SJCRH30 (cell line): ENCODE measurements at regions not wholly inside any gene's neighbourhood (a gene's known extent, or its start where the extent isn't known, plus 50 kb on each side); places are given as distances from the start of the nearest gene placed in this dataset.
"Not testable (repeated sequence)": the region's sequence is repeated elsewhere in the genome, so short reads cannot be mapped to it uniquely, and the experiment has no call there.

ENCODE experiments used
- DNase-seq, 2 experiments: peaks; one replicate each; pipeline ENCODE4 v3.0.0-alpha.2; 2015 to 2020
- H3K27ac ChIP-seq: fragments of 250-450 bp; sonication (Bioruptor Pico); 2 replicates; pipeline ENCODE4 v1.5.1; 2020; ENCODE audit warnings: mild to moderate bottlenecking, moderate library complexity
- H3K27me3 ChIP-seq: fragments of 250-450 bp; sonication (Bioruptor Pico); 2 replicates; pipeline ENCODE4 v1.5.1; 2020; ENCODE audit warnings: mild to moderate bottlenecking, moderate library complexity
- H3K36me3 ChIP-seq: fragments of 250-450 bp; sonication (Bioruptor Pico); 2 replicates; pipeline ENCODE4 v1.5.1; 2020; ENCODE audit warnings: mild to moderate bottlenecking, moderate library complexity
- H3K4me1 ChIP-seq: fragments of 250-450 bp; sonication (Bioruptor Pico); 2 replicates; pipeline ENCODE4 v1.5.1; 2020; ENCODE audit warnings: mild to moderate bottlenecking, moderate library complexity
- H3K4me3 ChIP-seq: fragments of 250-450 bp; sonication (Bioruptor Pico); 2 replicates; pipeline ENCODE4 v1.5.1; 2020; ENCODE audit warnings: mild to moderate bottlenecking, moderate library complexity
- H3K9me3 ChIP-seq: fragments of 250-450 bp; sonication (Bioruptor Pico); replicated peaks from 2 replicates; pipeline ENCODE4 v1.5.1; 2020; ENCODE audit warnings: mild to moderate bottlenecking, moderate library complexity

- no peak for DNase-seq
- no peaks in the 10 kb centered on the region for H3K9me3 ChIP-seq
- no peaks in the 10 kb centered on the region for H3K36me3 ChIP-seq
- H3K4me3 ChIP-seq = no peak overlapping the region
- H3K27ac ChIP-seq = no peak overlapping the region
- no peaks in the 10 kb centered on the region for H3K27me3 ChIP-seq
- no peaks in the 10 kb centered on the region for H3K4me1 ChIP-seq
Measured at GRCh38 chr6:14477559-14477958, 360.0 kb downstream of the CD83 start.

- H3K9me3 ChIP-seq = no peaks in the 10 kb centered on the region
- DNase-seq = no peak
- H3K4me3 ChIP-seq = no peak overlapping the region
- H3K36me3 ChIP-seq = no peaks in the 10 kb centered on the region
- H3K27ac ChIP-seq = no peak overlapping the region
- H3K27me3 ChIP-seq = no peaks in the 10 kb centered on the region
- H3K4me1 ChIP-seq = no peaks in the 10 kb centered on the region
Measured at GRCh38 chr6:14478381-14479225, 361.0 kb downstream of the CD83 start.

GRCh38 chr6:14481946-14482345 is 364.4 kb downstream of the CD83 start:
- not testable (repeated sequence) for H3K36me3 ChIP-seq, H3K9me3 ChIP-seq, DNase-seq, H3K27me3 ChIP-seq, H3K4me3 ChIP-seq, H3K4me1 ChIP-seq, H3K27ac ChIP-seq

- Histone ChIP-seq H3K27ac (no peak overlapping the region), H3K4me3 (no peak overlapping the region), H3K27me3 (no peaks in the 10 kb centered on the region), H3K4me1 (no peaks in the 10 kb centered on the region), H3K9me3 (no peaks in the 10 kb centered on the region), H3K36me3 (no peaks in the 10 kb centered on the region)
- no peak for DNase-seq
Measured at GRCh38 chr6:14487625-14488024, 370.1 kb downstream of the CD83 start.

GRCh38 chr6:14488180-14488579 is 370.6 kb downstream of the CD83 start:
- no peak for DNase-seq
- no peak overlapping the region for H3K4me3 ChIP-seq
- H3K4me1 ChIP-seq = no peaks in the 10 kb centered on the region
- H3K27ac ChIP-seq = no peak overlapping the region
- no peaks in the 10 kb centered on the region for H3K27me3 ChIP-seq
- H3K36me3 ChIP-seq = no peaks in the 10 kb centered on the region
- H3K9me3 ChIP-seq = no peaks in the 10 kb centered on the region

GRCh38 chr6:14489445-14489844 is 371.9 kb downstream of the CD83 start:
- H3K27me3 ChIP-seq = no peaks in the 10 kb centered on the region
- no peak for DNase-seq
- H3K36me3 ChIP-seq = no peaks in the 10 kb centered on the region
- no peaks in the 10 kb centered on the region for H3K4me1 ChIP-seq
- no peaks in the 10 kb centered on the region for H3K9me3 ChIP-seq
- H3K4me3 ChIP-seq = no peak overlapping the region
- H3K27ac ChIP-seq = no peak overlapping the region

- Histone ChIP-seq H3K4me1 (peaks cover 3% of the 10 kb centered on the region; the same call in 1 of the 2 replicates), H3K27ac (no peak overlapping the region), H3K4me3 (no peak overlapping the region), H3K9me3 (no peaks in the 10 kb centered on the region), H3K27me3 (no peaks in the 10 kb centered on the region), H3K36me3 (no peaks in the 10 kb centered on the region)
- DNase-seq = no peak
Measured at GRCh38 chr6:14498748-14499147, 381.2 kb downstream of the CD83 start.

- Histone ChIP-seq H3K36me3 (no peaks in the 10 kb centered on the region), H3K27ac (no peak overlapping the region), H3K9me3 (no peaks in the 10 kb centered on the region), H3K4me1 (peaks cover 3% of the 10 kb centered on the region; the same call in 1 of the 2 replicates), H3K4me3 (no peak overlapping the region), H3K27me3 (no peaks in the 10 kb centered on the region)
- DNase-seq = no peak
Measured at GRCh38 chr6:14499309-14499708, 381.7 kb downstream of the CD83 start.

- H3K9me3 ChIP-seq = no peaks in the 10 kb centered on the region
- H3K4me1 ChIP-seq = peaks cover 3% of the 10 kb centered on the region; the same call in 1 of the 2 replicates
- no peak overlapping the region for H3K4me3 ChIP-seq
- H3K27ac ChIP-seq = no peak overlapping the region
- peak; percentile 75 to 82 for DNase-seq
- H3K36me3 ChIP-seq = no peaks in the 10 kb centered on the region
- H3K27me3 ChIP-seq = no peaks in the 10 kb centered on the region
Measured at GRCh38 chr6:14499841-14500240, 382.3 kb downstream of the CD83 start.

GRCh38 chr6:14500809-14501208 is 383.2 kb downstream of the CD83 start:
- Histone ChIP-seq H3K4me3 (no peak overlapping the region), H3K4me1 (peaks cover 3% of the 10 kb centered on the region; the same call in 1 of the 2 replicates)

GRCh38 chr6:14501240-14501639 is 383.7 kb downstream of the CD83 start:
- Histone ChIP-seq H3K4me3 (no peak overlapping the region), H3K4me1 (peaks cover 3% of the 10 kb centered on the region; the same call in 1 of the 2 replicates), H3K27ac (no peak overlapping the region), H3K9me3 (no peaks in the 10 kb centered on the region), H3K36me3 (no peaks in the 10 kb centered on the region), H3K27me3 (no peaks in the 10 kb centered on the region)
- DNase-seq = no peak

More at GRCh38 chr6:14500809-14501208, 383.2 kb downstream of the CD83 start:
- Histone ChIP-seq H3K27me3 (no peaks in the 10 kb centered on the region), H3K27ac (no peak overlapping the region), H3K9me3 (no peaks in the 10 kb centered on the region), H3K36me3 (no peaks in the 10 kb centered on the region)
- DNase-seq = no peak

- no peak for DNase-seq
Measured at GRCh38 chr6:14501914-14502313, 384.3 kb downstream of the CD83 start.

GRCh38 chr6:14502551-14502950 is 385.0 kb downstream of the CD83 start:
- DNase-seq = no peak
- H3K36me3 ChIP-seq = no peaks in the 10 kb centered on the region
- no peak overlapping the region for H3K4me3 ChIP-seq
- H3K4me1 ChIP-seq = peaks cover 3% of the 10 kb centered on the region; the same call in 1 of the 2 replicates
- no peaks in the 10 kb centered on the region for H3K27me3 ChIP-seq
- H3K27ac ChIP-seq = no peak overlapping the region
- H3K9me3 ChIP-seq = no peaks in the 10 kb centered on the region

More at GRCh38 chr6:14501914-14502313, 384.3 kb downstream of the CD83 start:
- peaks cover 3% of the 10 kb centered on the region; the same call in 1 of the 2 replicates for H3K4me1 ChIP-seq
- no peaks in the 10 kb centered on the region for H3K9me3 ChIP-seq
- H3K4me3 ChIP-seq = no peak overlapping the region
- no peaks in the 10 kb centered on the region for H3K27me3 ChIP-seq
- no peak overlapping the region for H3K27ac ChIP-seq
- H3K36me3 ChIP-seq = no peaks in the 10 kb centered on the region

- Histone ChIP-seq H3K4me3 (no peak overlapping the region), H3K4me1 (no peaks in the 10 kb centered on the region), H3K9me3 (no peaks in the 10 kb centered on the region), H3K27me3 (no peaks in the 10 kb centered on the region), H3K27ac (no peak overlapping the region), H3K36me3 (no peaks in the 10 kb centered on the region)
- DNase-seq = no peak
Measured at GRCh38 chr6:14505401-14505800, 387.8 kb downstream of the CD83 start.

GRCh38 chr6:14506656-14507246 is 389.2 kb downstream of the CD83 start:
- H3K4me1 ChIP-seq = no peaks in the 10 kb centered on the region
- no peak for DNase-seq
- no peak overlapping the region for H3K4me3 ChIP-seq
- H3K27ac ChIP-seq = no peak overlapping the region
- no peaks in the 10 kb centered on the region for H3K27me3 ChIP-seq
- no peaks in the 10 kb centered on the region for H3K36me3 ChIP-seq
- no peaks in the 10 kb centered on the region for H3K9me3 ChIP-seq
